Uterus (tissue), 2 donors: ENCODE measurements at regions not wholly inside any gene's neighbourhood (a gene's known extent, or its start where the extent isn't known, plus 50 kb on each side); places are given as distances from the start of the nearest gene placed in this dataset.

Experiments used
- CTCF ChIP-seq, 4 experiments: fragments of 200-600 bp in 2 of 4; fragments of 450-650 bp in 2 of 4; sonication (generic) in 2 of 4; IDR thresholded peaks; one replicate each; pipeline ENCODE4 v1.5.1; 2016 to 2019; ENCODE audit warnings: antibody characterized with exemption in 4 of 4, mild to moderate bottlenecking in 2 of 4, moderate library complexity in 1 of 4
- POLR2A ChIP-seq, 2 donors: fragments of 450-650 bp; IDR thresholded peaks; one replicate each; pipeline ENCODE4 v1.6.1; 2016; ENCODE audit warnings: antibody characterized with exemption in 2 of 2, mild to moderate bottlenecking in 1 of 2, moderate library complexity in 1 of 2

DNA sequence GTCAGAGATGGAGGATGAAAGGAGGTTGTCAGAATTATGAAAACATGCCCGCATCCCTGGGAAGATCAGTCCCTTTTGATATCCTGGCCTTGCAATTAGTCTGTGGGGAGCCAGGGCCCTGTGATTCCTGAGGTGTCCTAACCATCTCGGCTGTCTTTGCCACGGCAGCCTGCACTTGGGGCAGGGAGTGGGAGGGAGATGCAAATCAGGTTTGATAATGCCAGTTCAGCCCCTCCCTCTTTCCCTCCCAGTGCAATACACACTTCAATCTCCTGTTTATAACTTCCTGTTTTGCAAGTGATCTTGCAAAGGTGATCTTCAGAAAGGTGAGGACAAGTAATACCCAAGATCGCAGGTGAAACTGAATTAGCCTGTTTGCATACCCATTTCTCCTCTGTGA, 114.0 kb upstream of the ALDH1B1 start:
- no peak for TF ChIP-seq POLR2A (IDR thresholded peaks at IDR 0.05)
- no peak for TF ChIP-seq CTCF (IDR thresholded peaks at IDR 0.05)
